B cell (primary cell): ENCODE measurements at regions not wholly inside any gene's neighbourhood (a gene's known extent, or its start where the extent isn't known, plus 50 kb on each side); places are given as distances from the start of the nearest gene placed in this dataset.

Experiments
- ATAC-seq: fragments of 200-7000 bp; cut with Tn5 transposase; one replicate; pipeline ENCODE4 v1.10.0; 2021; ENCODE audit warnings: low read depth, mild to moderate bottlenecking, moderate number of reproducible peaks, moderate library complexity
- CTCF ChIA-PET: fragments of 350-600 bp; sonication (Branson Sonifier 250); formaldehyde crosslinking; loops from one replicate; lab custom pipeline; 2021; ENCODE audit warnings: antibody characterized with exemption, inconsistent platforms; lab: Charles Lee
- POLR2A ChIA-PET: fragments of 350-600 bp; sonication (Branson Sonifier 250); formaldehyde crosslinking; loops from one replicate; lab custom pipeline; 2021; ENCODE audit warnings: antibody characterized with exemption; lab: Charles Lee
- DNase-seq: peaks from one replicate; pipeline ENCODE4 v3.0.0; 2013
- H2AFZ ChIP-seq: 2 replicates; pipeline ENCODE4 v1.6.1; 2012; ENCODE audit warnings: mild to moderate bottlenecking, low read depth, low read length; ENCODE audit not compliant: insufficient read depth, poor library complexity, severe bottlenecking
- H3K27ac ChIP-seq, 2 donors: 1 replicate in 1 of 2; 2 replicates in 1 of 2; pipeline ENCODE4 v1.5.1; 2012 to 2013; ENCODE audit warnings: low read length in 2 of 2, mild to moderate bottlenecking in 2 of 2, moderate library complexity in 1 of 2
- H3K27me3 ChIP-seq, 4 experiments: fragments of 200-600 bp in 1 of 4; sonication (generic) in 1 of 4; replicated peaks in 1 of 4; 1 replicate in 2 of 4; 2 replicates in 2 of 4; pipeline versions ENCODE4 v1.6.1 to v1.7.0; 2013 to 2016; ENCODE audit warnings: low read length in 3 of 4, mild to moderate bottlenecking in 2 of 4, mixed read lengths in 1 of 4, moderate library complexity in 1 of 4; ENCODE audit not compliant: insufficient read depth in 4 of 4, control insufficient read depth in 3 of 4; ENCODE audit errors: control extremely low read depth in 1 of 4
- H3K36me3 ChIP-seq, 2 experiments: replicated peaks in 1 of 2; 1 replicate in 1 of 2; 2 replicates in 1 of 2; pipeline versions ENCODE4 v1.6.1 to v1.7.1; 2013; ENCODE audit warnings: low read length in 1 of 2; ENCODE audit not compliant: insufficient read depth in 2 of 2, control insufficient read depth in 1 of 2; ENCODE audit errors: control extremely low read depth in 1 of 2, extremely low read depth in 1 of 2
- H3K4me1 ChIP-seq, 2 donors: fragments of 200-600 bp in 1 of 2; sonication (generic) in 1 of 2; 1 replicate in 1 of 2; 2 replicates in 1 of 2; pipeline versions ENCODE4 v1.5.1 to v1.6.1; 2013 to 2017; ENCODE audit warnings: low read length in 2 of 2; ENCODE audit not compliant: control insufficient read depth in 2 of 2, insufficient read depth in 2 of 2
- H3K4me2 ChIP-seq: replicated peaks from 2 replicates; pipeline ENCODE3; 2012; ENCODE audit warnings: mild to moderate bottlenecking, low read depth, low read length; ENCODE audit not compliant: poor library complexity, severe bottlenecking
- H3K4me3 ChIP-seq, 5 experiments: fragments of 200-600 bp in 1 of 5; sonication (generic) in 1 of 5; 1 replicate in 3 of 5; 2 replicates in 2 of 5; pipeline versions ENCODE4 v1.5.1 to v1.7.0; 2011 to 2016; ENCODE audit warnings: low read length in 4 of 5, mild to moderate bottlenecking in 4 of 5, low read depth in 2 of 5, control low read depth in 1 of 5, moderate library complexity in 1 of 5; ENCODE audit not compliant: insufficient read depth in 1 of 5; ENCODE audit errors: control extremely low read depth in 1 of 5, extremely low read depth in 1 of 5
- H3K79me2 ChIP-seq: fragments of 200-600 bp; sonication (generic); one replicate; pipeline ENCODE4 v1.6.0; 2016; ENCODE audit warnings: low read length; ENCODE audit not compliant: control insufficient read depth, insufficient read depth
- H3K9ac ChIP-seq: fragments of 200-600 bp; sonication (generic); 2 replicates; pipeline ENCODE4 v1.6.1; 2017; ENCODE audit warnings: mild to moderate bottlenecking, low read length, moderate library complexity
- H3K9me3 ChIP-seq, 3 donors: one replicate each; pipeline versions ENCODE4 v1.6.1 to v1.7.1; 2013; ENCODE audit warnings: low read length in 2 of 3; ENCODE audit not compliant: control insufficient read depth in 2 of 3, insufficient read depth in 1 of 3; ENCODE audit errors: control extremely low read depth in 1 of 3
- H4K20me1 ChIP-seq: 2 replicates; pipeline ENCODE4 v1.6.0; 2012; ENCODE audit warnings: mild to moderate bottlenecking, low read length; ENCODE audit not compliant: insufficient read depth, control insufficient read depth, poor library complexity, severe bottlenecking
- H3K27ac Mint-ChIP-seq: one replicate; pipeline ENCODE4 v1.8.0; 2021; ENCODE audit warnings: mixed read lengths
- H3K27me3 Mint-ChIP-seq: one replicate; pipeline ENCODE4 v1.8.0; 2021; ENCODE audit warnings: mixed read lengths
- H3K4me1 Mint-ChIP-seq: one replicate; pipeline ENCODE4 v1.8.0; 2021; ENCODE audit warnings: mixed read lengths
- H3K4me3 Mint-ChIP-seq: one replicate; pipeline ENCODE4 v1.8.0; 2021; ENCODE audit warnings: mixed read lengths
- H3K9me3 Mint-ChIP-seq: one replicate; pipeline ENCODE4 v1.8.0; 2022; ENCODE audit warnings: mixed read lengths; ENCODE audit not compliant: insufficient read depth
- CTCF ChIP-seq: fragments of 200-600 bp; IDR thresholded peaks from one replicate; pipeline ENCODE4 v1.8.0; 2022; ENCODE audit warnings: antibody characterized with exemption, mild to moderate bottlenecking
- EZH2 ChIP-seq: IDR thresholded peaks from 2 replicates; pipeline ENCODE4 v1.6.1; 2012; ENCODE audit warnings: borderline replicate concordance, low read depth, mild to moderate bottlenecking, moderate library complexity, low read length; ENCODE audit not compliant: insufficient read depth, poor library complexity, severe bottlenecking
- WGBS: methylation state at CpG from one replicate; pipeline ENCODE4 v1.1.5; 2013; ENCODE audit warnings: missing lambda C conversion rate; ENCODE audit not compliant: insufficient coverage; 5-methylcytosine and 5-hydroxymethylcytosine counted together
- intact Hi-C: fragments of 100-400 bp; cut with micrococcal nuclease; formaldehyde crosslinking; loops from one replicate; pipeline ENCODE4 v1.10.0; 2022

- no peak for TF ChIP-seq CTCF
- no peak for TF ChIP-seq EZH2
- Mint-ChIP-seq H3K27ac (no peak overlapping the region), H3K9me3 (no peaks in the 10 kb centered on the region), H3K4me1 (no peaks in the 10 kb centered on the region), H3K27me3 (no peaks in the 10 kb centered on the region), H3K4me3 (no peak overlapping the region)
- Histone ChIP-seq H3K4me1 (no peaks in the 10 kb centered on the region), H3K79me2 (no peaks in the 10 kb centered on the region), H3K4me2 (no peak overlapping the region), H3K9me3 (peaks cover 0 to 7% (median 1%) of the 10 kb centered on the region in 3 donors), H3K4me3 (no peak overlapping the region), H2AFZ (no peak overlapping the region), H3K9ac (no peak overlapping the region), H3K27me3 (no peaks in the 10 kb centered on the region), H3K27ac (no peak overlapping the region), H4K20me1 (no peaks in the 10 kb centered on the region), H3K36me3 (no peaks in the 10 kb centered on the region)
- no peak for DNase-seq
- ChIA-PET CTCF (no interaction called here), POLR2A (no interaction called here)
- ATAC-seq = no peak
- WGBS = 84% methylated on average over 14 of the region's 16 CpGs
- intact Hi-C loops = no loop called here
Measured at GRCh38 chr2:4765787-4766530, 926.2 kb upstream of the SOX11 start.

GRCh38 chr2:4775668-4776067, 916.5 kb upstream of the SOX11 start:
- H3K4me3 Mint-ChIP-seq = no peak overlapping the region
- POLR2A ChIA-PET = no interaction called here
- Histone ChIP-seq H3K9me3 (peaks cover 0 to 2% (median 0%) of the 10 kb centered on the region in 3 donors), H3K36me3 (no peaks in the 10 kb centered on the region), H3K9ac (no peak overlapping the region), H2AFZ (no peak overlapping the region), H3K4me1 (no peaks in the 10 kb centered on the region), H4K20me1 (no peaks in the 10 kb centered on the region), H3K79me2 (no peaks in the 10 kb centered on the region), H3K27me3 (no peaks in the 10 kb centered on the region), H3K27ac (no peak overlapping the region), H3K4me2 (no peak overlapping the region), H3K4me3 (no peak overlapping the region)
- intact Hi-C loops = no loop called here
- no peaks in the 10 kb centered on the region for H3K27me3 Mint-ChIP-seq
- TF ChIP-seq CTCF (no peak), EZH2 (no peak)
- peaks cover 6% of the 10 kb centered on the region for H3K9me3 Mint-ChIP-seq
- no peaks in the 10 kb centered on the region for H3K4me1 Mint-ChIP-seq
- 100% methylated on average over 1 of the region's 2 CpGs for WGBS
- no peak overlapping the region for H3K27ac Mint-ChIP-seq
- no peak for DNase-seq
- ATAC-seq = no peak
- CTCF ChIA-PET = no interaction called here
